ENCODE measurements at regions not wholly inside any gene's neighbourhood (a gene's known extent, or its start where the extent isn't known, plus 50 kb on each side); places are given as distances from the start of the nearest gene placed in this dataset.

DNA sequence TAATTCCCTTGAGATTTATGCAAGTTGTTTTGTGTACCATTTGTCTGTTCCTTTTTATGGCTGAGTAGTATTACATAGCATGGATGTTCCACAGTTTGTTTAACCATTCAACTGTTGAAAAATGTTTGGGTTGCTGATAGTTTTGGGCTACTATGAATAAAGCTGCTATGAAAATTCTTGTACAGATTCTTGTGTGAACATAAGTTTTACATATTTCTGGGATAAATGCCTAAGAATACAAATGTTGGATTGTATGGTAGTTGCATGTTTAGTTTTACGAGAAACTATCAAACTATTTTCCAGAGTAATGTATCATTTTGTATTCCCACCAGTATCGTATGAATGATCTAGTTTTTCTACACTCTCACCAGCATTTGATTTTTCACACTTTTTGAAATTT is 407.3 kb downstream of the PLCL1 start:
- TF ChIP-seq EZH2 (IDR thresholded peaks at IDR 0.05) (no peak), POLR2AphosphoS5 (IDR thresholded peaks at IDR 0.05; ENCODE audit: borderline replicate concordance, low read depth, low read length) (no peak)
